ENCODE measurements at regions not wholly inside any gene's neighbourhood (a gene's known extent, or its start where the extent isn't known, plus 50 kb on each side); places are given as distances from the start of the nearest gene placed in this dataset.
A peak's percentile ranks its signal among the peaks of the same experiment; 100 is the strongest.

GRCh38 chr2:204039298-204039838 is 102.8 kb downstream of the ICOS start:
- H3K27ac ChIP-seq: no peak overlapping the region
- H3K9me3 ChIP-seq: peaks cover 0 to 5% (median 2%) of the 10 kb centered on the region in 4 donors
- TF ChIP-seq POLR2AphosphoS5 (IDR thresholded peaks at IDR 0.05): no peak
- no peak for TF ChIP-seq EP300 (IDR thresholded peaks at IDR 0.05)
- no peak for TF ChIP-seq CTCF (IDR thresholded peaks at IDR 0.05)
- no peak for TF ChIP-seq POLR2A (IDR thresholded peaks at IDR 0.05)
- H3K4me1 ChIP-seq: peaks cover 0 to 13% (median 10%) of the 10 kb centered on the region in 4 donors
- 58 to 81% (median 71%) methylated on average over 3 of the region's 3 CpGs for WGBS, 5 donors
- H3K36me3 ChIP-seq: no peaks in the 10 kb centered on the region
- H3K4me3 ChIP-seq: no peak overlapping the region
- peak in 1 of 2 donors; percentile 51 for DNase-seq
- intact Hi-C loops (cut with DNase I; ENCODE audit: low total_unique reads): no loop called here
- no peaks in the 10 kb centered on the region for H3K27me3 ChIP-seq

- peaks cover 0 to 13% (median 10%) of the 10 kb centered on the region in 4 donors for H3K4me1 ChIP-seq
- TF ChIP-seq POLR2AphosphoS5 (IDR thresholded peaks at IDR 0.05) (peak in 2 of 3 donors; percentile 23 to 24), CTCF (IDR thresholded peaks at IDR 0.05) (no peak), EP300 (IDR thresholded peaks at IDR 0.05) (no peak), POLR2A (IDR thresholded peaks at IDR 0.05) (no peak)
- intact Hi-C loops (cut with DNase I; ENCODE audit: low total_unique reads): no loop called here
- no peak overlapping the region for H3K4me3 ChIP-seq
- peaks cover 0 to 5% (median 2%) of the 10 kb centered on the region in 4 donors for H3K9me3 ChIP-seq
- no peaks in the 10 kb centered on the region for H3K27me3 ChIP-seq
- no peak overlapping the region for H3K27ac ChIP-seq
- WGBS, 5 donors: 26 to 48% (median 42%) methylated on average over 3 of the region's 3 CpGs
- DNase-seq: no peak
- no peaks in the 10 kb centered on the region for H3K36me3 ChIP-seq
Measured at GRCh38 chr2:204040016-204040415, 103.5 kb downstream of the ICOS start.

GRCh38 chr2:204042401-204042800 is 105.8 kb downstream of the ICOS start:
- Histone ChIP-seq H3K4me1 (peaks cover 0 to 13% (median 10%) of the 10 kb centered on the region in 4 donors), H3K27me3 (no peaks in the 10 kb centered on the region), H3K9me3 (peaks cover 0 to 5% (median 2%) of the 10 kb centered on the region in 4 donors), H3K36me3 (no peaks in the 10 kb centered on the region), H3K4me3 (no peak overlapping the region), H3K27ac (no peak overlapping the region)
- 94 to 100% (median 97%) methylated on average over 1 of the region's 1 CpG for WGBS, 5 donors
- DNase-seq: no peak
- TF ChIP-seq POLR2A (IDR thresholded peaks at IDR 0.05): no peak
- TF ChIP-seq POLR2AphosphoS5 (IDR thresholded peaks at IDR 0.05): no peak
- no peak for TF ChIP-seq EP300 (IDR thresholded peaks at IDR 0.05)
- TF ChIP-seq CTCF (IDR thresholded peaks at IDR 0.05): no peak
- intact Hi-C loops (cut with DNase I; ENCODE audit: low total_unique reads): no loop called here

GRCh38 chr2:204046145-204046544 is 109.6 kb downstream of the ICOS start:
- no peak overlapping the region for H3K4me3 ChIP-seq
- no peaks in the 10 kb centered on the region for H3K36me3 ChIP-seq
- TF ChIP-seq EP300 (IDR thresholded peaks at IDR 0.05) (no peak), POLR2AphosphoS5 (IDR thresholded peaks at IDR 0.05) (no peak), CTCF (IDR thresholded peaks at IDR 0.05) (no peak), POLR2A (IDR thresholded peaks at IDR 0.05) (no peak)
- 94 to 98% (median 94%) methylated on average over 2 of the region's 2 CpGs for WGBS, 5 donors
- no peaks in the 10 kb centered on the region for H3K27me3 ChIP-seq
- H3K4me1 ChIP-seq: no peaks in the 10 kb centered on the region
- no peak overlapping the region for H3K27ac ChIP-seq
- no peak for DNase-seq
- intact Hi-C loops (cut with DNase I; ENCODE audit: low total_unique reads): no loop called here
- peaks cover 0 to 5% (median 2%) of the 10 kb centered on the region in 4 donors for H3K9me3 ChIP-seq

Measured in stomach (tissue), 8 donors.